Peyer's patch (tissue), 4 donors: ENCODE measurements at regions not wholly inside any gene's neighbourhood (a gene's known extent, or its start where the extent isn't known, plus 50 kb on each side); places are given as distances from the start of the nearest gene placed in this dataset.

Experiments used
- CTCF ChIP-seq, 6 experiments: fragments of 450-650 bp in 4 of 6; fragments of 200-600 bp in 2 of 6; sonication (generic) in 1 of 6; IDR thresholded peaks; one replicate each; pipeline ENCODE4 v1.5.1; 2017 to 2019; ENCODE audit warnings: antibody characterized with exemption in 6 of 6, mild to moderate bottlenecking in 3 of 6, moderate library complexity in 1 of 6
- POLR2A ChIP-seq, 2 donors: fragments of 450-650 bp; IDR thresholded peaks; one replicate each; pipeline ENCODE4 v1.5.1; 2017; ENCODE audit warnings: antibody characterized with exemption in 2 of 2, mild to moderate bottlenecking in 2 of 2, moderate library complexity in 2 of 2

- TF ChIP-seq CTCF (IDR thresholded peaks at IDR 0.05), result no peak
- TF ChIP-seq POLR2A (IDR thresholded peaks at IDR 0.05), result no peak
Measured at GRCh38 chr15:26197060-26197459, 333.9 kb upstream of the ATP10A start.
